ENCODE measurements at regions not wholly inside any gene's neighbourhood (a gene's known extent, or its start where the extent isn't known, plus 50 kb on each side); places are given as distances from the start of the nearest gene placed in this dataset.

DNA sequence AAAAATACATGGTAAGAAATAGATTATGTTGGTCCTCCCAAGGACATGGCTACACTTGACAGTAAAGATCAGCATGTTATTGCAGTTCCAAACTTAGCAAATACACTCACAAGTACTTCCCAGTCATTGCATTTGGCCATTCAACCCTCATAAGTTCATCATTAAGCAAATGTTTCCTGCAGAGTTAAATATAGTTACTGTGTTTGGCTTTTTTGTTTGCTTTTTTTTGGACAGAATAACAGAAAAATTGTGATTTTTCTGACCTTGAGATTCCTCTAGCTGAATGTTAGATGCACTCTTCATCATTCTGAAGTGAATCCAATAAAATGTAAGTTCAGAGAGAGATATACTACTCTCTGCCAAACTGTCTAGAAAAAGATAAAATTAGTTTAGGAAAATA is 295.3 kb downstream of the GPD2 start (continued):
- TF ChIP-seq, protein P1, sequence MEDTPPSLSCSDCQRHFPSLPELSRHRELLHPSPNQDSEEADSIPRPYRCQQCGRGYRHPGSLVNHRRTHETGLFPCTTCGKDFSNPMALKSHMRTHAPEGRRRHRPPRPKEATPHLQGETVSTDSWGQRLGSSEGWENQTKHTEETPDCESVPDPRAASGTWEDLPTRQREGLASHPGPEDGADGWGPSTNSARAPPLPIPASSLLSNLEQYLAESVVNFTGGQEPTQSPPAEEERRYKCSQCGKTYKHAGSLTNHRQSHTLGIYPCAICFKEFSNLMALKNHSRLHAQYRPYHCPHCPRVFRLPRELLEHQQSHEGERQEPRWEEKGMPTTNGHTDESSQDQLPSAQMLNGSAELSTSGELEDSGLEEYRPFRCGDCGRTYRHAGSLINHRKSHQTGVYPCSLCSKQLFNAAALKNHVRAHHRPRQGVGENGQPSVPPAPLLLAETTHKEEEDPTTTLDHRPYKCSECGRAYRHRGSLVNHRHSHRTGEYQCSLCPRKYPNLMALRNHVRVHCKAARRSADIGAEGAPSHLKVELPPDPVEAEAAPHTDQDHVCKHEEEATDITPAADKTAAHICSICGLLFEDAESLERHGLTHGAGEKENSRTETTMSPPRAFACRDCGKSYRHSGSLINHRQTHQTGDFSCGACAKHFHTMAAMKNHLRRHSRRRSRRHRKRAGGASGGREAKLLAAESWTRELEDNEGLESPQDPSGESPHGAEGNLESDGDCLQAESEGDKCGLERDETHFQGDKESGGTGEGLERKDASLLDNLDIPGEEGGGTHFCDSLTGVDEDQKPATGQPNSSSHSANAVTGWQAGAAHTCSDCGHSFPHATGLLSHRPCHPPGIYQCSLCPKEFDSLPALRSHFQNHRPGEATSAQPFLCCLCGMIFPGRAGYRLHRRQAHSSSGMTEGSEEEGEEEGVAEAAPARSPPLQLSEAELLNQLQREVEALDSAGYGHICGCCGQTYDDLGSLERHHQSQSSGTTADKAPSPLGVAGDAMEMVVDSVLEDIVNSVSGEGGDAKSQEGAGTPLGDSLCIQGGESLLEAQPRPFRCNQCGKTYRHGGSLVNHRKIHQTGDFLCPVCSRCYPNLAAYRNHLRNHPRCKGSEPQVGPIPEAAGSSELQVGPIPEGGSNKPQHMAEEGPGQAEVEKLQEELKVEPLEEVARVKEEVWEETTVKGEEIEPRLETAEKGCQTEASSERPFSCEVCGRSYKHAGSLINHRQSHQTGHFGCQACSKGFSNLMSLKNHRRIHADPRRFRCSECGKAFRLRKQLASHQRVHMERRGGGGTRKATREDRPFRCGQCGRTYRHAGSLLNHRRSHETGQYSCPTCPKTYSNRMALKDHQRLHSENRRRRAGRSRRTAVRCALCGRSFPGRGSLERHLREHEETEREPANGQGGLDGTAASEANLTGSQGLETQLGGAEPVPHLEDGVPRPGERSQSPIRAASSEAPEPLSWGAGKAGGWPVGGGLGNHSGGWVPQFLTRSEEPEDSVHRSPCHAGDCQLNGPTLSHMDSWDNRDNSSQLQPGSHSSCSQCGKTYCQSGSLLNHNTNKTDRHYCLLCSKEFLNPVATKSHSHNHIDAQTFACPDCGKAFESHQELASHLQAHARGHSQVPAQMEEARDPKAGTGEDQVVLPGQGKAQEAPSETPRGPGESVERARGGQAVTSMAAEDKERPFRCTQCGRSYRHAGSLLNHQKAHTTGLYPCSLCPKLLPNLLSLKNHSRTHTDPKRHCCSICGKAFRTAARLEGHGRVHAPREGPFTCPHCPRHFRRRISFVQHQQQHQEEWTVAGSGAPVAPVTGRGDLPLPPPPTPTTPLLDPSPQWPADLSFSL (CRISPR knock-in tag; IDR thresholded peaks at IDR 0.05): no peak
- TF ChIP-seq RXRA (CRISPR knock-in tag; IDR thresholded peaks at IDR 0.05) (no peak), RARG (CRISPR knock-in tag; IDR thresholded peaks at IDR 0.05; ENCODE audit: low read depth) (no peak), ZNF75D (CRISPR knock-in tag; IDR thresholded peaks at IDR 0.05; ENCODE audit: borderline replicate concordance) (no peak), ZNF264 (CRISPR knock-in tag; IDR thresholded peaks at IDR 0.05) (no peak), NFE2 (CRISPR knock-in tag; IDR thresholded peaks at IDR 0.05) (no peak), KLF12 (CRISPR knock-in tag; IDR thresholded peaks at IDR 0.05; ENCODE audit: borderline replicate concordance) (no peak), ZNF776 (CRISPR knock-in tag; IDR thresholded peaks at IDR 0.05) (no peak), ZFP62 (CRISPR knock-in tag; IDR thresholded peaks at IDR 0.05) (no peak), GATAD1 (CRISPR knock-in tag; IDR thresholded peaks at IDR 0.05) (no peak), KDM5B (CRISPR knock-in tag; IDR thresholded peaks at IDR 0.05; ENCODE audit: borderline replicate concordance) (no peak)
- TF ChIP-seq, protein P2, sequence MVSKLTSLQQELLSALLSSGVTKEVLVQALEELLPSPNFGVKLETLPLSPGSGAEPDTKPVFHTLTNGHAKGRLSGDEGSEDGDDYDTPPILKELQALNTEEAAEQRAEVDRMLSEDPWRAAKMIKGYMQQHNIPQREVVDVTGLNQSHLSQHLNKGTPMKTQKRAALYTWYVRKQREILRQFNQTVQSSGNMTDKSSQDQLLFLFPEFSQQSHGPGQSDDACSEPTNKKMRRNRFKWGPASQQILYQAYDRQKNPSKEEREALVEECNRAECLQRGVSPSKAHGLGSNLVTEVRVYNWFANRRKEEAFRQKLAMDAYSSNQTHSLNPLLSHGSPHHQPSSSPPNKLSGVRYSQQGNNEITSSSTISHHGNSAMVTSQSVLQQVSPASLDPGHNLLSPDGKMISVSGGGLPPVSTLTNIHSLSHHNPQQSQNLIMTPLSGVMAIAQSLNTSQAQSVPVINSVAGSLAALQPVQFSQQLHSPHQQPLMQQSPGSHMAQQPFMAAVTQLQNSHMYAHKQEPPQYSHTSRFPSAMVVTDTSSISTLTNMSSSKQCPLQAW (CRISPR knock-in tag; IDR thresholded peaks at IDR 0.05): no peak
- TF ChIP-seq, protein P3, sequence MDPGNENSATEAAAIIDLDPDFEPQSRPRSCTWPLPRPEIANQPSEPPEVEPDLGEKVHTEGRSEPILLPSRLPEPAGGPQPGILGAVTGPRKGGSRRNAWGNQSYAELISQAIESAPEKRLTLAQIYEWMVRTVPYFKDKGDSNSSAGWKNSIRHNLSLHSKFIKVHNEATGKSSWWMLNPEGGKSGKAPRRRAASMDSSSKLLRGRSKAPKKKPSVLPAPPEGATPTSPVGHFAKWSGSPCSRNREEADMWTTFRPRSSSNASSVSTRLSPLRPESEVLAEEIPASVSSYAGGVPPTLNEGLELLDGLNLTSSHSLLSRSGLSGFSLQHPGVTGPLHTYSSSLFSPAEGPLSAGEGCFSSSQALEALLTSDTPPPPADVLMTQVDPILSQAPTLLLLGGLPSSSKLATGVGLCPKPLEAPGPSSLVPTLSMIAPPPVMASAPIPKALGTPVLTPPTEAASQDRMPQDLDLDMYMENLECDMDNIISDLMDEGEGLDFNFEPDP (CRISPR knock-in tag; conservative IDR thresholded peaks at IDR 0.05): no peak

Measured in HepG2 (cell line).